H1 (cell line): ENCODE measurements at regions not wholly inside any gene's neighbourhood (a gene's known extent, or its start where the extent isn't known, plus 50 kb on each side); places are given as distances from the start of the nearest gene placed in this dataset.

Experiments
- CTCF ChIA-PET: fragments of 300-600 bp; sonication (Branson Sonifier 250); formaldehyde crosslinking; loops from one replicate; lab custom pipeline; 2021; ENCODE audit not compliant: partially characterized antibody; lab: Charles Lee
- POLR2A ChIA-PET: fragments of 300-600 bp; sonication (Branson Sonifier 250); formaldehyde crosslinking; loops from one replicate; lab custom pipeline; 2021; ENCODE audit warnings: inconsistent platforms; ENCODE audit not compliant: partially characterized antibody; lab: Charles Lee
- DNase-seq, 2 experiments: peaks; one replicate each; pipeline versions ENCODE4 v3.0.0 to v3.0.0-alpha.2; 2010 to 2022; ENCODE audit warnings: low spot score in 2 of 2, low read depth in 1 of 2, mixed read lengths in 1 of 2
- FAIRE-seq: peaks from 2 replicates; lab custom pipeline; 2011; peaks lifted over from hg19 to GRCh38; lab: Jason Lieb, UNC
- H2AFZ ChIP-seq: 2 replicates; pipeline ENCODE4 v1.8.1; 2012; ENCODE audit warnings: low read length, inconsistent platforms
- H2AK5ac ChIP-seq: 2 replicates; pipeline ENCODE4 v1.6.1; 2013; ENCODE audit warnings: low read depth, low read length
- H2BK120ac ChIP-seq: replicated peaks from 2 replicates; pipeline ENCODE3; 2013; ENCODE audit warnings: low read depth, low read length, inconsistent platforms
- H2BK12ac ChIP-seq: 2 replicates; pipeline ENCODE4 v1.6.1; 2013; ENCODE audit warnings: low read depth, low read length
- H2BK15ac ChIP-seq: 2 replicates; pipeline ENCODE4 v1.6.1; 2013; ENCODE audit warnings: low read length
- H2BK20ac ChIP-seq: 2 replicates; pipeline ENCODE4 v1.6.1; 2013; ENCODE audit warnings: low read length
- H2BK5ac ChIP-seq: 2 replicates; pipeline ENCODE4 v1.6.1; 2013; ENCODE audit warnings: low read depth, low read length
- H3K14ac ChIP-seq: 2 replicates; pipeline ENCODE4 v1.6.1; 2013; ENCODE audit warnings: inconsistent platforms; ENCODE audit not compliant: insufficient read length
- H3K18ac ChIP-seq: 2 replicates; pipeline ENCODE4 v1.6.1; 2013; ENCODE audit warnings: low read length; ENCODE audit errors: extremely low read depth
- H3K23ac ChIP-seq: 2 replicates; pipeline ENCODE4 v1.6.1; 2013; ENCODE audit warnings: inconsistent platforms; ENCODE audit not compliant: insufficient read length
- H3K23me2 ChIP-seq: 2 replicates; pipeline ENCODE4 v1.6.1; 2013; ENCODE audit warnings: low read depth, low read length
- H3K27ac ChIP-seq: 2 replicates; pipeline ENCODE4 v1.6.1; 2011; ENCODE audit warnings: low read depth, low read length, inconsistent platforms
- H3K27me3 ChIP-seq, 4 experiments: replicated peaks in 1 of 4; 1 replicate in 1 of 4; 2 replicates in 3 of 4; pipeline versions ENCODE4 v1.6.1 to v1.8.1; 2011 to 2013; ENCODE audit warnings: low read length in 3 of 4, mild to moderate bottlenecking in 3 of 4, inconsistent platforms in 2 of 4, mixed read lengths in 2 of 4, moderate library complexity in 1 of 4; ENCODE audit not compliant: control insufficient read depth in 3 of 4, insufficient read depth in 3 of 4; ENCODE audit errors: extremely low read depth in 1 of 4
- H3K36me3 ChIP-seq, 4 experiments: 2 replicates each; pipeline versions ENCODE4 v1.6.1 to v1.8.1; 2011 to 2013; ENCODE audit warnings: mild to moderate bottlenecking in 4 of 4, low read length in 3 of 4, moderate library complexity in 2 of 4, control low read depth in 1 of 4, inconsistent platforms in 1 of 4; ENCODE audit not compliant: insufficient read depth in 4 of 4, control insufficient read depth in 2 of 4
- H3K4ac ChIP-seq: replicated peaks from 2 replicates; pipeline ENCODE3; 2013; ENCODE audit warnings: low read length, low read depth, mixed read lengths, inconsistent platforms; ENCODE audit not compliant: insufficient read length
- H3K4me1 ChIP-seq, 4 experiments: replicated peaks in 1 of 4; 1 replicate in 1 of 4; 2 replicates in 3 of 4; pipeline versions ENCODE4 v1.6.1 to v1.8.1; 2011 to 2013; ENCODE audit warnings: low read length in 3 of 4, inconsistent platforms in 2 of 4, mixed read lengths in 1 of 4; ENCODE audit not compliant: insufficient read depth in 4 of 4, control insufficient read depth in 3 of 4
- H3K4me2 ChIP-seq, 2 experiments: 2 replicates each; pipeline versions ENCODE4 v1.6.1 to v1.8.1; 2011 to 2013; ENCODE audit warnings: low read depth in 2 of 2, low read length in 2 of 2, control low read depth in 1 of 2, inconsistent platforms in 1 of 2, mild to moderate bottlenecking in 1 of 2; ENCODE audit not compliant: insufficient read depth in 1 of 2
- H3K4me3 ChIP-seq, 4 experiments: fragments of 200-600, 300-600 bp in 1 of 4; sonication (generic), shearing (Covaris generic), sonication (Bioruptor Twin) in 1 of 4; 2 replicates each; pipeline versions ENCODE4 v1.5.1 to v1.8.1; 2011 to 2016; ENCODE audit warnings: low read length in 4 of 4, low read depth in 3 of 4, control low read depth in 2 of 4, inconsistent platforms in 2 of 4, mild to moderate bottlenecking in 2 of 4, mixed read lengths in 1 of 4, moderate library complexity in 1 of 4; ENCODE audit not compliant: insufficient read depth in 2 of 4; ENCODE audit errors: extremely low read depth in 1 of 4
- H3K56ac ChIP-seq: replicated peaks from 2 replicates; pipeline ENCODE3; 2013; ENCODE audit warnings: low read depth, mild to moderate bottlenecking, mixed read lengths, low read length, inconsistent platforms; ENCODE audit not compliant: insufficient read length
- H3K79me1 ChIP-seq: 2 replicates; pipeline ENCODE4 v1.6.1; 2013; ENCODE audit warnings: low read depth, low read length, control low read depth
- H3K79me2 ChIP-seq, 2 experiments: 2 replicates each; pipeline versions ENCODE4 v1.6.1 to v1.8.1; 2012 to 2013; ENCODE audit warnings: low read length in 2 of 2, mild to moderate bottlenecking in 2 of 2, inconsistent platforms in 1 of 2; ENCODE audit not compliant: insufficient read depth in 2 of 2, control insufficient read depth in 1 of 2
- H3K9ac ChIP-seq, 4 experiments: replicated peaks in 1 of 4; 1 replicate in 1 of 4; 2 replicates in 3 of 4; pipeline versions ENCODE4 v1.6.1 to v1.8.1; 2011 to 2013; ENCODE audit warnings: low read depth in 3 of 4, low read length in 3 of 4, control low read depth in 2 of 4, mild to moderate bottlenecking in 2 of 4, moderate library complexity in 2 of 4, inconsistent platforms in 1 of 4; ENCODE audit errors: extremely low read depth in 1 of 4
- H3K9me3 ChIP-seq, 2 experiments: 2 replicates each; pipeline versions ENCODE4 v1.6.1 to v1.8.1; 2012 to 2013; ENCODE audit warnings: mild to moderate bottlenecking in 2 of 2, moderate library complexity in 2 of 2, control low read depth in 1 of 2, inconsistent platforms in 1 of 2, low read depth in 1 of 2, low read length in 1 of 2, mixed read lengths in 1 of 2; ENCODE audit not compliant: insufficient read depth in 2 of 2
- H4K20me1 ChIP-seq, 2 experiments: replicated peaks in 1 of 2; 2 replicates each; pipeline versions ENCODE3 to v1.8.1; 2011 to 2013; ENCODE audit warnings: inconsistent platforms in 2 of 2, low read length in 2 of 2, mild to moderate bottlenecking in 1 of 2; ENCODE audit not compliant: insufficient read depth in 2 of 2, control insufficient read depth in 1 of 2
- H4K5ac ChIP-seq: 2 replicates; pipeline ENCODE4 v1.6.1; 2013; ENCODE audit warnings: low read length, low read depth, mixed read lengths, inconsistent platforms; ENCODE audit not compliant: insufficient read length
- H4K8ac ChIP-seq: 2 replicates; pipeline ENCODE4 v1.8.0; 2013; ENCODE audit warnings: mild to moderate bottlenecking, moderate library complexity, low read length, inconsistent platforms; ENCODE audit not compliant: insufficient read depth; ENCODE audit errors: extremely low read depth
- H4K91ac ChIP-seq: replicated peaks from 2 replicates; pipeline ENCODE3; 2013; ENCODE audit warnings: low read length, mixed read lengths, inconsistent platforms; ENCODE audit not compliant: insufficient read length
- E2F6 ChIP-seq: IDR thresholded peaks from 2 replicates; pipeline ENCODE4 v1.6.1; 2012; ENCODE audit warnings: inconsistent platforms
- HDAC6 ChIP-seq: IDR thresholded peaks from one replicate; pipeline ENCODE4 v1.7.1; 2012; ENCODE audit warnings: low read depth, mild to moderate bottlenecking, inconsistent platforms, low read length, moderate library complexity
- JUND ChIP-seq: IDR thresholded peaks from 2 replicates; pipeline ENCODE4 v1.6.1; 2011; ENCODE audit warnings: mild to moderate bottlenecking, improper control_type of control experiment, low read length
- SIX5 ChIP-seq: IDR thresholded peaks from 2 replicates; pipeline ENCODE4 v1.6.1; 2011; ENCODE audit warnings: mild to moderate bottlenecking, low read depth, low read length
- SUZ12 ChIP-seq: fragments of 200-600 bp; sonication (generic); IDR thresholded peaks from 2 replicates; pipeline ENCODE4 v1.6.1; 2012; ENCODE audit warnings: mild to moderate bottlenecking, inconsistent platforms, low read length, moderate library complexity, mixed read lengths
- TCF12 ChIP-seq: IDR thresholded peaks from 2 replicates; pipeline ENCODE4 v1.6.1; 2011; ENCODE audit warnings: low read depth, mild to moderate bottlenecking, low read length
- WGBS, 2 experiments: shearing (Covaris generic) in 1 of 2; methylation state at CpG; one replicate each; pipeline versions ENCODE4 v1.1.6 to v1.1.7; 2013 to 2015; ENCODE audit warnings: low lambda C conversion rate in 2 of 2, mixed read lengths in 2 of 2, inconsistent platforms in 1 of 2, low coverage in 1 of 2, missing lambda C conversion rate in 1 of 2; ENCODE audit not compliant: insufficient replicate concordance in 2 of 2, insufficient coverage in 1 of 2, insufficient read length in 1 of 2; ENCODE audit errors: extremely low coverage in 1 of 2, missing lambda C conversion rate in 1 of 2; 5-methylcytosine and 5-hydroxymethylcytosine counted together

GRCh38 chr3:153003441-153003840 lies 158.6 kb upstream of the RAP2B start:
- no peak overlapping the region for H3K56ac ChIP-seq
- H3K4ac ChIP-seq, result no peak overlapping the region
- no peaks in the 10 kb centered on the region for H3K79me2 ChIP-seq
- H2AFZ ChIP-seq, result no peak overlapping the region
- CTCF ChIA-PET, result no interaction called here
- FAIRE-seq (no peak), DNase-seq (no peak)
- POLR2A ChIA-PET, result no interaction called here
- H3K18ac ChIP-seq, result no peak overlapping the region
- no peak overlapping the region for H2AK5ac ChIP-seq
- 88% methylated on average over 2 of the region's 2 CpGs; no CpG with 5 or more reads in 1 of the 2 experiments for WGBS, 2 experiments
- H3K79me1 ChIP-seq, result no peaks in the 10 kb centered on the region
- H3K23me2 ChIP-seq, result no peaks in the 10 kb centered on the region
- no peak overlapping the region for H2BK15ac ChIP-seq
- H2BK20ac ChIP-seq, result no peak overlapping the region
- no peak overlapping the region for H3K9ac ChIP-seq
- no peak overlapping the region for H4K91ac ChIP-seq
- no peaks in the 10 kb centered on the region for H3K9me3 ChIP-seq
- H3K4me3 ChIP-seq, result no peak overlapping the region
- no peak overlapping the region for H2BK5ac ChIP-seq
- TF ChIP-seq E2F6, result no peak
- no peak for TF ChIP-seq TCF12
- TF ChIP-seq JUND, result no peak
- no peak for TF ChIP-seq HDAC6
- TF ChIP-seq SIX5, result no peak
- no peak for TF ChIP-seq SUZ12
- TF ChIP-seq, all 59 proteins: peak for 0
- Histone ChIP-seq H3K14ac (no peak overlapping the region), H3K23ac (no peak overlapping the region), H4K8ac (no peak overlapping the region), H3K4me2 (no peak overlapping the region), H2BK12ac (no peak overlapping the region), H4K20me1 (no peaks in the 10 kb centered on the region), H3K4me1 (no peaks in the 10 kb centered on the region), H3K36me3 (no peaks in the 10 kb centered on the region), H3K27me3 (no peaks in the 10 kb centered on the region), H4K5ac (no peak overlapping the region), H3K27ac (no peak overlapping the region), H2BK120ac (no peak overlapping the region)
